ENCODE measurements at regions not wholly inside any gene's neighbourhood (a gene's known extent, or its start where the extent isn't known, plus 50 kb on each side); places are given as distances from the start of the nearest gene placed in this dataset.

- no peak overlapping the region for H3K18ac ChIP-seq (ENCODE audit: low read depth, low read length)
- H3K4me1 ChIP-seq (ENCODE audit: control insufficient read depth, insufficient read depth, low read length), result no peaks in the 10 kb centered on the region
- H3K4ac ChIP-seq (ENCODE audit: low read depth, low read length), result no peak overlapping the region
- H2BK120ac ChIP-seq (ENCODE audit: low read depth, low read length), result no peak overlapping the region
- H3K56ac ChIP-seq (ENCODE audit: extremely low read depth, insufficient read depth, low read length), result no peak overlapping the region
- no peak overlapping the region for H4K8ac ChIP-seq (ENCODE audit: low read depth in 2 of 2, low read length in 2 of 2)
- no peak overlapping the region for H4K5ac ChIP-seq (ENCODE audit: low read depth, low read length)
- POLR2A ChIA-PET (ENCODE audit: unreplicated experiment), result no interaction called here
- H3K14ac ChIP-seq (replicated peaks; ENCODE audit: low read depth, low read length), result no peak overlapping the region
- no peak overlapping the region for H2AK5ac ChIP-seq (ENCODE audit: low read depth, low read length)
- no peak overlapping the region for H3K9ac ChIP-seq (ENCODE audit: low read depth, low read length)
- no peaks in the 10 kb centered on the region for H3K27me3 ChIP-seq (ENCODE audit: control insufficient read depth, insufficient read depth, low read length)
- H3K36me3 ChIP-seq (ENCODE audit: control insufficient read depth, insufficient read depth, low read length), result no peaks in the 10 kb centered on the region
- BruUV-seq (replicated peaks), result no TSS peak
- dilution Hi-C loops (cut with HindIII; ENCODE audit: low sequenced_read_pairs, unreplicated experiment) (no loop called here), in situ Hi-C loops (cut with MboI; ENCODE audit: low sequenced_read_pairs) (no loop called here), intact Hi-C loops (cut with micrococcal nuclease) (no loop called here)
- TF ChIP-seq MAFK (IDR thresholded peaks at IDR 0.05; ENCODE audit: low read depth, low read length), result 0 out of 2 replicates have a peak, but pooled peaks have one; percentile 30
- TF ChIP-seq SMC3 (IDR thresholded peaks at IDR 0.05; ENCODE audit: low read depth, low read length), result no peak
- no peaks in the 10 kb centered on the region for H3K9me1 ChIP-seq (ENCODE audit: insufficient read depth, low read length)
- H2BK20ac ChIP-seq (ENCODE audit: low read depth, low read length), result no peak overlapping the region
- H3K4me3 ChIP-seq (ENCODE audit: insufficient read depth, low read depth, low read length), result no peak overlapping the region
- H3K4me2 ChIP-seq (ENCODE audit: low read depth, low read length), result no peak overlapping the region
- H4K91ac ChIP-seq (ENCODE audit: insufficient read depth, low read depth, low read length), result no peak overlapping the region
- no peak overlapping the region for H2AK9ac ChIP-seq (replicated peaks; ENCODE audit: low read depth, low read length, poor library complexity)
- ATAC-seq (ENCODE audit: low read depth) (no peak), DNase-seq (no peak)
- no peak overlapping the region for H2AFZ ChIP-seq (replicated peaks; ENCODE audit: low read length, poor library complexity)
- CTCF ChIA-PET, result no interaction called here
- no peaks in the 10 kb centered on the region for H3K79me1 ChIP-seq (ENCODE audit: low read depth in 1 of 2, low read length in 2 of 2)
- WGBS, 2 experiments (ENCODE audit: extremely low coverage in 2 of 2, insufficient read length in 1 of 2), result no CpG with 5 or more reads among the region's 4 CpGs
- H3K27ac ChIP-seq (ENCODE audit: insufficient read depth, low read length), result no peak overlapping the region
- no peak overlapping the region for H3K23ac ChIP-seq (ENCODE audit: low read depth, low read length)
- no peaks in the 10 kb centered on the region for H4K20me1 ChIP-seq (ENCODE audit: insufficient read depth, low read length)
- peaks cover 14% of the 10 kb centered on the region for H3K9me3 ChIP-seq (ENCODE audit: control insufficient read depth, insufficient read depth, low read length)
- H2BK15ac ChIP-seq (ENCODE audit: low read depth, low read length), result no peak overlapping the region
- no peak overlapping the region for H2BK5ac ChIP-seq (ENCODE audit: low read depth, low read length, poor library complexity, severe bottlenecking)
Observed at GRCh38 chr4:189815404-189816192, 125.1 kb upstream of the FRG1 start.

Data from IMR-90 (cell line).